Neural progenitor cell (in vitro differentiated cells): ENCODE measurements at regions not wholly inside any gene's neighbourhood (a gene's known extent, or its start where the extent isn't known, plus 50 kb on each side); places are given as distances from the start of the nearest gene placed in this dataset.

Experiments
- DNase-seq: peaks from one replicate; pipeline ENCODE4 v3.0.0-alpha.2; 2016; ENCODE audit warnings: low spot score
- H2AFZ ChIP-seq: fragments of 200-600 bp; sonication (generic); replicated peaks from 2 replicates; pipeline ENCODE4 v1.6.1; 2016; ENCODE audit warnings: antibody characterized with exemption
- H3F3A ChIP-seq: fragments of 200-600 bp; sonication (generic); 2 replicates; pipeline ENCODE4 v1.6.1; 2016; ENCODE audit warnings: antibody characterized with exemption, low read depth
- H3K27ac ChIP-seq: fragments of 200-600 bp; sonication (generic); 2 replicates; pipeline ENCODE4 v1.5.1; 2016; ENCODE audit warnings: mild to moderate bottlenecking
- H3K27me3 ChIP-seq: fragments of 200-600 bp; sonication (generic); 2 replicates; pipeline ENCODE4 v1.6.1; 2016; ENCODE audit warnings: mild to moderate bottlenecking, moderate library complexity
- H3K36me3 ChIP-seq: fragments of 200-600 bp; sonication (generic); 2 replicates; pipeline ENCODE4 v1.5.1; 2016
- H3K4me1 ChIP-seq: fragments of 200-600 bp; sonication (generic); 2 replicates; pipeline ENCODE4 v1.6.1; 2016; ENCODE audit warnings: mixed run types
- H3K4me2 ChIP-seq: fragments of 200-600 bp; sonication (generic); 2 replicates; pipeline ENCODE4 v1.6.1; 2016
- H3K4me3 ChIP-seq: fragments of 200-600 bp; sonication (generic); 2 replicates; pipeline ENCODE4 v1.5.1; 2016
- H3K79me2 ChIP-seq: fragments of 200-600 bp; sonication (generic); 2 replicates; pipeline ENCODE4 v1.6.1; 2016; ENCODE audit warnings: low read depth
- H3K9ac ChIP-seq: fragments of 200-600 bp; sonication (generic); 2 replicates; pipeline ENCODE4 v1.6.1; 2016
- H3K9me3 ChIP-seq: fragments of 200-600 bp; sonication (generic); 2 replicates; pipeline ENCODE4 v1.5.1; 2016; ENCODE audit warnings: low read depth
- H4K20me1 ChIP-seq: fragments of 200-600 bp; sonication (generic); 2 replicates; pipeline ENCODE4 v1.6.1; 2016; ENCODE audit warnings: low read depth
- H3K27ac Mint-ChIP-seq: 3 replicates; pipeline ENCODE4 v1.8.0; 2021; ENCODE audit warnings: mixed read lengths
- H3K27me3 Mint-ChIP-seq: 2 replicates; pipeline ENCODE4 v1.8.0; 2022; ENCODE audit warnings: low read depth, mild to moderate bottlenecking, inconsistent platforms, moderate library complexity, mixed read lengths; ENCODE audit not compliant: insufficient read depth
- H3K36me3 Mint-ChIP-seq: 3 replicates; pipeline ENCODE4 v1.8.0; 2021; ENCODE audit warnings: mixed read lengths
- H3K4me1 Mint-ChIP-seq: 3 replicates; pipeline ENCODE4 v1.8.0; 2021; ENCODE audit warnings: mixed read lengths
- H3K4me3 Mint-ChIP-seq: 3 replicates; pipeline ENCODE4 v1.8.0; 2021; ENCODE audit warnings: mild to moderate bottlenecking, moderate library complexity, mixed read lengths
- H3K9me3 Mint-ChIP-seq: 3 replicates; pipeline ENCODE4 v1.8.0; 2020; ENCODE audit warnings: mixed read lengths
- CTCF ChIP-seq: fragments of 200-600 bp; sonication (generic); IDR thresholded peaks from 2 replicates; pipeline ENCODE4 v1.5.1; 2017; ENCODE audit warnings: antibody characterized with exemption, mild to moderate bottlenecking
- EZH2 ChIP-seq: fragments of 200-600 bp; sonication (generic); IDR thresholded peaks from 2 replicates; pipeline ENCODE4 v1.6.1; 2017; ENCODE audit warnings: antibody characterized with exemption, mild to moderate bottlenecking, moderate library complexity
- EZH2phosphoT487 ChIP-seq: fragments of 200-600 bp; sonication (generic); IDR thresholded peaks from 2 replicates; pipeline ENCODE4 v1.6.1; 2017; ENCODE audit warnings: antibody characterized with exemption

GRCh38 chr2:236828820-236829219 is 256.9 kb upstream of the COPS8 start:
- H3K4me3 ChIP-seq: no peak overlapping the region
- no peak overlapping the region for H3K27ac ChIP-seq
- peaks cover 29% of the 10 kb centered on the region for H3K4me1 Mint-ChIP-seq
- no peak for DNase-seq
- no peak overlapping the region for H3K27ac Mint-ChIP-seq
- no peaks in the 10 kb centered on the region for H3K36me3 Mint-ChIP-seq
- no peaks in the 10 kb centered on the region for H3K79me2 ChIP-seq
- H4K20me1 ChIP-seq: no peaks in the 10 kb centered on the region
- H3F3A ChIP-seq: peaks cover 4% of the 10 kb centered on the region
- no peak overlapping the region for H3K4me3 Mint-ChIP-seq
- no peaks in the 10 kb centered on the region for H3K27me3 ChIP-seq
- peaks cover under 1% of the 10 kb centered on the region for H3K9me3 Mint-ChIP-seq
- H3K9me3 ChIP-seq: no peaks in the 10 kb centered on the region
- H3K36me3 ChIP-seq: no peaks in the 10 kb centered on the region
- no peak overlapping the region for H3K4me2 ChIP-seq
- no peak overlapping the region for H2AFZ ChIP-seq
- no peak overlapping the region for H3K9ac ChIP-seq
- TF ChIP-seq CTCF: no peak
- TF ChIP-seq EZH2phosphoT487: no peak
- no peak for TF ChIP-seq EZH2
- H3K27me3 Mint-ChIP-seq: peaks cover 5% of the 10 kb centered on the region
- peaks cover 36% of the 10 kb centered on the region for H3K4me1 ChIP-seq

GRCh38 chr2:236830926-236831325 is 254.8 kb upstream of the COPS8 start:
- no peak overlapping the region for H3K4me2 ChIP-seq
- H3K9me3 ChIP-seq: no peaks in the 10 kb centered on the region
- H3K36me3 ChIP-seq: no peaks in the 10 kb centered on the region
- Mint-ChIP-seq H3K27ac (no peak overlapping the region), H3K36me3 (no peaks in the 10 kb centered on the region), H3K27me3 (peaks cover 3% of the 10 kb centered on the region), H3K4me3 (no peak overlapping the region), H3K9me3 (peaks cover 8% of the 10 kb centered on the region), H3K4me1 (peaks cover 19% of the 10 kb centered on the region)
- H3F3A ChIP-seq: no peaks in the 10 kb centered on the region
- no peaks in the 10 kb centered on the region for H3K79me2 ChIP-seq
- H4K20me1 ChIP-seq: no peaks in the 10 kb centered on the region
- H3K4me1 ChIP-seq: peaks cover 16% of the 10 kb centered on the region
- no peak overlapping the region for H3K4me3 ChIP-seq
- H2AFZ ChIP-seq: no peak overlapping the region
- DNase-seq: no peak
- TF ChIP-seq EZH2 (no peak), CTCF (no peak), EZH2phosphoT487 (no peak)
- no peak overlapping the region for H3K27ac ChIP-seq
- no peak overlapping the region for H3K9ac ChIP-seq
- no peaks in the 10 kb centered on the region for H3K27me3 ChIP-seq

GRCh38 chr2:236831698-236832097 is 254.0 kb upstream of the COPS8 start:
- Histone ChIP-seq H4K20me1 (no peaks in the 10 kb centered on the region), H3K79me2 (no peaks in the 10 kb centered on the region), H3K4me2 (no peak overlapping the region), H3K27ac (no peak overlapping the region), H2AFZ (no peak overlapping the region), H3K9ac (no peak overlapping the region), H3F3A (no peaks in the 10 kb centered on the region), H3K27me3 (no peaks in the 10 kb centered on the region), H3K4me3 (no peak overlapping the region), H3K4me1 (peaks cover 14% of the 10 kb centered on the region), H3K36me3 (no peaks in the 10 kb centered on the region), H3K9me3 (no peaks in the 10 kb centered on the region)
- Mint-ChIP-seq H3K27me3 (peaks cover 3% of the 10 kb centered on the region), H3K27ac (peak overlapping the region; percentile 73), H3K9me3 (peaks cover 13% of the 10 kb centered on the region), H3K4me1 (peaks cover 11% of the 10 kb centered on the region), H3K36me3 (no peaks in the 10 kb centered on the region), H3K4me3 (no peak overlapping the region)
- no peak for TF ChIP-seq CTCF
- no peak for TF ChIP-seq EZH2
- no peak for TF ChIP-seq EZH2phosphoT487
- no peak for DNase-seq
